Mesenchymal stem cell (in vitro differentiated cells and primary cell): ENCODE measurements at regions not wholly inside any gene's neighbourhood (a gene's known extent, or its start where the extent isn't known, plus 50 kb on each side); places are given as distances from the start of the nearest gene placed in this dataset.

Source experiments
- DNase-seq: peaks from one replicate; pipeline ENCODE4 v3.0.0-alpha.2; 2013
- H2AFZ ChIP-seq: one replicate; pipeline ENCODE4 v1.6.1; 2013; ENCODE audit warnings: low read depth, mild to moderate bottlenecking, control low read depth, inconsistent platforms, low read length, moderate library complexity
- H2AK5ac ChIP-seq: 2 replicates; pipeline ENCODE4 v1.6.1; 2013; ENCODE audit warnings: low read length, moderate library complexity, mild to moderate bottlenecking, inconsistent platforms; ENCODE audit not compliant: severe bottlenecking
- H2BK120ac ChIP-seq: one replicate; pipeline ENCODE4 v1.6.1; 2013; ENCODE audit warnings: low read depth, mild to moderate bottlenecking, inconsistent platforms, low read length, moderate library complexity
- H2BK12ac ChIP-seq, 2 experiments: one replicate each; pipeline ENCODE4 v1.6.1; 2013; ENCODE audit warnings: inconsistent platforms in 2 of 2, low read length in 2 of 2, mild to moderate bottlenecking in 2 of 2, moderate library complexity in 2 of 2, control low read depth in 1 of 2
- H2BK15ac ChIP-seq: one replicate; pipeline ENCODE4 v1.6.1; 2013; ENCODE audit warnings: mild to moderate bottlenecking, low read depth, inconsistent platforms; ENCODE audit not compliant: poor library complexity, severe bottlenecking
- H2BK5ac ChIP-seq: 2 replicates; pipeline ENCODE4 v1.6.1; 2013; ENCODE audit warnings: low read depth, mild to moderate bottlenecking, low read length, control low read depth, inconsistent platforms; ENCODE audit not compliant: poor library complexity, severe bottlenecking
- H3K14ac ChIP-seq, 2 experiments: one replicate each; pipeline ENCODE4 v1.6.1; 2013; ENCODE audit warnings: inconsistent platforms in 2 of 2, low read length in 2 of 2, control low read depth in 1 of 2, mild to moderate bottlenecking in 1 of 2, moderate library complexity in 1 of 2
- H3K18ac ChIP-seq, 2 experiments: one replicate each; pipeline ENCODE4 v1.6.1; 2013; ENCODE audit warnings: inconsistent platforms in 2 of 2, low read length in 2 of 2, control low read depth in 1 of 2, low read depth in 1 of 2, mild to moderate bottlenecking in 1 of 2
- H3K23ac ChIP-seq, 2 experiments: one replicate each; pipeline ENCODE4 v1.6.1; 2013; ENCODE audit warnings: inconsistent platforms in 2 of 2, low read length in 2 of 2, mild to moderate bottlenecking in 2 of 2, moderate library complexity in 2 of 2, control low read depth in 1 of 2
- H3K27ac ChIP-seq: 2 replicates; pipeline ENCODE4 v1.5.1; 2013; ENCODE audit warnings: mild to moderate bottlenecking, moderate library complexity, low read length, control low read depth, inconsistent platforms; ENCODE audit not compliant: poor library complexity, severe bottlenecking
- H3K27me3 ChIP-seq, 2 experiments: 2 replicates each; pipeline versions ENCODE4 v1.6.1 to v1.7.0; 2013; ENCODE audit warnings: low read length in 2 of 2, mild to moderate bottlenecking in 2 of 2, moderate library complexity in 2 of 2, control low read depth in 1 of 2, inconsistent platforms in 1 of 2; ENCODE audit not compliant: control insufficient read depth in 1 of 2, insufficient read depth in 1 of 2
- H3K36me3 ChIP-seq, 2 experiments: 2 replicates each; pipeline versions ENCODE4 v1.6.1 to v1.7.0; 2013; ENCODE audit warnings: low read length in 2 of 2, control low read depth in 1 of 2, inconsistent platforms in 1 of 2, low read depth in 1 of 2, mild to moderate bottlenecking in 1 of 2; ENCODE audit not compliant: insufficient read depth in 2 of 2, control insufficient read depth in 1 of 2
- H3K4ac ChIP-seq, 2 experiments: one replicate each; pipeline ENCODE4 v1.6.1; 2013; ENCODE audit warnings: inconsistent platforms in 2 of 2, low read length in 2 of 2, mild to moderate bottlenecking in 2 of 2, moderate library complexity in 2 of 2, control low read depth in 1 of 2, low read depth in 1 of 2
- H3K4me1 ChIP-seq: 2 replicates; pipeline ENCODE4 v1.6.1; 2013; ENCODE audit warnings: low read depth, low read length, control low read depth; ENCODE audit not compliant: control insufficient read depth, insufficient read depth
- H3K4me2 ChIP-seq: 2 replicates; pipeline ENCODE4 v1.6.1; 2013; ENCODE audit warnings: low read length, mild to moderate bottlenecking, inconsistent platforms; ENCODE audit not compliant: poor library complexity, severe bottlenecking
- H3K4me3 ChIP-seq, 2 experiments: 2 replicates each; pipeline versions ENCODE4 v1.5.1 to v1.7.0; 2013; ENCODE audit warnings: low read length in 2 of 2, mild to moderate bottlenecking in 2 of 2, control low read depth in 1 of 2, low read depth in 1 of 2; ENCODE audit not compliant: insufficient read depth in 1 of 2
- H3K79me1 ChIP-seq: replicated peaks from 2 replicates; pipeline ENCODE4 v1.6.1; 2013; ENCODE audit warnings: mild to moderate bottlenecking, control low read depth, low read length, inconsistent platforms; ENCODE audit not compliant: poor library complexity, severe bottlenecking
- H3K9ac ChIP-seq: 2 replicates; pipeline ENCODE4 v1.7.0; 2013; ENCODE audit warnings: mild to moderate bottlenecking, low read length, moderate library complexity
- H3K9me3 ChIP-seq: 2 replicates; pipeline ENCODE4 v1.7.0; 2013; ENCODE audit warnings: mild to moderate bottlenecking, low read length; ENCODE audit not compliant: control insufficient read depth
- H4K8ac ChIP-seq: one replicate; pipeline ENCODE4 v1.6.1; 2013; ENCODE audit warnings: inconsistent platforms, mild to moderate bottlenecking, low read length, moderate library complexity
- H4K91ac ChIP-seq: one replicate; pipeline ENCODE4 v1.6.1; 2013; ENCODE audit warnings: mild to moderate bottlenecking, low read length, inconsistent platforms
- WGBS: methylation state at CpG from one replicate; pipeline ENCODE4 v1.1.7; 2013; ENCODE audit warnings: mixed read lengths; 5-methylcytosine and 5-hydroxymethylcytosine counted together

DNA sequence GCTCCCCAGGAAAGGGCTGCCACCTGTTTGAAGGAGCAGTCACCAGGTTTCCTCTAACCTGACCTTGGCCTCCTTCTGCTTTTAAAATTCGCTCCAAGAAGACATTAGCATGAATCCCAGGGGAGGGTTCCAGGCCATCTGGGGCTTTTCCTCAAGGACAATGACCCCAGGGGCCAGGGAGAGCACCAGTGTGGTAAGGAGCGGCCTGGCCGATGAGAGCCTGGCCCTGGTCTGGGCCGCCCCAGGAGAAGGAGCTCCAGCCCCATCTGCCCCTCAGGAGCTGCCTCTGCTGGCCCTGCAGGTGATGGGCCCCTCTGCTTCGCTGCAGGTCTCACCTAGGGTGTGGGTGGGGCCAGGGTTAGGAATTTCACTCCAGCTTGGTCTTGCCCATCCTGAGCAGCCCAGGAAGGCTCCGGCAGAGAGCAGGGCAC is 209.2 kb upstream of the TNRC6C start:
- Histone ChIP-seq H2AFZ (no peak overlapping the region), H3K4ac (no peak overlapping the region), H3K4me2 (no peak overlapping the region), H4K91ac (no peak overlapping the region), H2BK5ac (no peak overlapping the region), H3K36me3 (no peaks in the 10 kb centered on the region), H2AK5ac (no peak overlapping the region), H2BK15ac (no peak overlapping the region), H2BK120ac (no peak overlapping the region), H3K4me3 (no peak overlapping the region), H2BK12ac (no peak overlapping the region), H3K23ac (no peak overlapping the region), H3K14ac (no peak overlapping the region), H3K9me3 (peaks cover 10% of the 10 kb centered on the region), H3K18ac (no peak overlapping the region), H3K27me3 (peaks cover 32 to 74% of the 10 kb centered on the region in 2 experiments), H3K9ac (no peak overlapping the region), H3K79me1 (no peaks in the 10 kb centered on the region), H3K4me1 (no peaks in the 10 kb centered on the region), H4K8ac (no peak overlapping the region), H3K27ac (no peak overlapping the region)
- no peak for DNase-seq
- WGBS = 54% methylated on average over 6 of the region's 6 CpGs

GRCh38 chr17:77749989-77750388 is 208.5 kb upstream of the TNRC6C start:
- no peak for DNase-seq
- Histone ChIP-seq H2BK120ac (no peak overlapping the region), H3K9me3 (peaks cover 16% of the 10 kb centered on the region), H3K27me3 (peaks cover 25 to 68% of the 10 kb centered on the region in 2 experiments), H2BK12ac (no peak overlapping the region), H2BK15ac (no peak overlapping the region), H4K91ac (no peak overlapping the region), H3K27ac (no peak overlapping the region), H3K9ac (no peak overlapping the region), H3K79me1 (no peaks in the 10 kb centered on the region), H3K23ac (no peak overlapping the region), H2AFZ (no peak overlapping the region), H3K14ac (no peak overlapping the region), H3K4me2 (no peak overlapping the region), H4K8ac (no peak overlapping the region), H3K18ac (no peak overlapping the region), H2BK5ac (no peak overlapping the region), H3K4ac (no peak overlapping the region), H3K4me3 (no peak overlapping the region), H3K36me3 (no peaks in the 10 kb centered on the region), H3K4me1 (no peaks in the 10 kb centered on the region), H2AK5ac (no peak overlapping the region)
- WGBS = 86% methylated on average over 7 of the region's 7 CpGs

DNA sequence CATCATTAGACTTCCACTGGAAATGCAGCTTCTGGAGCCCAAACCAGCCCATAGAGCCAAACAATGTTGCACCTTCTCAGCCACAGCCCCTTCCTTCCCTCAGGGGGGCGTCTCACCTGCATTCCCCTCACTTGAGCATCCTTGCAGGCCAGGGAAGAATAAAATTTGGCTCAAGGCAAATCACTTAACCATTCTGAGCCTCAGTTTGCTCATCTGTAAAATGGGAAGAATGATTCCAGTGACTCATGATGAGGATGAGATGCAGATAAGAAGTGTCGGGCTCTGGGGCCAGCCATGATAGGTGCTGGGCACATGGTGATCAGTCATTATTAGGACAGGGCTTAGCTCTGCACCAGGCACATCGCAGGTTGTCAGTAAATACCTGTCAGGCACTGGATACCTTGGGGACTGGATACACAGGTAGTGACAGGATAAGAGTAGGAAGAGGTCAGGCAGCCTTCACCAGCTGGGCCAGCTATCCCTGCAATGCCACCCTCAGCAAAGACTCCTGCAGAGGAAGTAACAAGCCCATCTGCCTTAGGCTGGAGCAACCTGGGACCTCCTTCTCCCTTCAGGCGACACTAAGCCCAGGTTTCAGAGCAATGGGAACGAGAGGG is 208.0 kb upstream of the TNRC6C start:
- H3K18ac ChIP-seq = no peak overlapping the region
- H3K36me3 ChIP-seq = no peaks in the 10 kb centered on the region
- no peak overlapping the region for H2BK12ac ChIP-seq
- H2AFZ ChIP-seq = no peak overlapping the region
- H3K9ac ChIP-seq = no peak overlapping the region
- H3K9me3 ChIP-seq = peaks cover 14% of the 10 kb centered on the region
- no peak overlapping the region for H3K27ac ChIP-seq
- no peak overlapping the region for H3K4ac ChIP-seq
- H3K4me2 ChIP-seq = no peak overlapping the region
- H2BK120ac ChIP-seq = no peak overlapping the region
- H3K4me1 ChIP-seq = no peaks in the 10 kb centered on the region
- no peak for DNase-seq
- no peak overlapping the region for H4K91ac ChIP-seq
- H3K14ac ChIP-seq = no peak overlapping the region
- H3K27me3 ChIP-seq = peaks cover 25 to 70% of the 10 kb centered on the region in 2 experiments
- no peak overlapping the region for H2BK5ac ChIP-seq
- H3K79me1 ChIP-seq = no peaks in the 10 kb centered on the region
- no peak overlapping the region for H2AK5ac ChIP-seq
- H3K23ac ChIP-seq = no peak overlapping the region
- no peak overlapping the region for H3K4me3 ChIP-seq
- no peak overlapping the region for H4K8ac ChIP-seq
- no peak overlapping the region for H2BK15ac ChIP-seq
- WGBS = 75% methylated on average over 5 of the region's 5 CpGs

- peaks cover 26 to 64% of the 10 kb centered on the region in 2 experiments for H3K27me3 ChIP-seq
- H3K79me1 ChIP-seq = no peaks in the 10 kb centered on the region
- no peak overlapping the region for H2AK5ac ChIP-seq
- no peak overlapping the region for H3K4me3 ChIP-seq
- no peak overlapping the region for H3K4ac ChIP-seq
- no peak overlapping the region for H3K27ac ChIP-seq
- no peak for DNase-seq
- H2BK12ac ChIP-seq = no peak overlapping the region
- H3K9ac ChIP-seq = no peak overlapping the region
- no peak overlapping the region for H4K91ac ChIP-seq
- no peak overlapping the region for H3K14ac ChIP-seq
- no peak overlapping the region for H2AFZ ChIP-seq
- no peak overlapping the region for H2BK15ac ChIP-seq
- 95% methylated on average over 7 of the region's 8 CpGs for WGBS
- H3K23ac ChIP-seq = no peak overlapping the region
- no peaks in the 10 kb centered on the region for H3K4me1 ChIP-seq
- H3K36me3 ChIP-seq = no peaks in the 10 kb centered on the region
- H3K9me3 ChIP-seq = peaks cover 12% of the 10 kb centered on the region
- no peak overlapping the region for H2BK5ac ChIP-seq
- H4K8ac ChIP-seq = no peak overlapping the region
- no peak overlapping the region for H3K18ac ChIP-seq
- no peak overlapping the region for H3K4me2 ChIP-seq
- no peak overlapping the region for H2BK120ac ChIP-seq
These were observed 205.3 kb upstream of the TNRC6C start for GRCh38 chr17:77753246-77753645.
